Astrocyte of the spinal cord (primary cell): ENCODE measurements at regions not wholly inside any gene's neighbourhood (a gene's known extent, or its start where the extent isn't known, plus 50 kb on each side); places are given as distances from the start of the nearest gene placed in this dataset.

Experiments
- DNase-seq: peaks from one replicate; pipeline ENCODE4 v3.0.0; 2011; ENCODE audit warnings: low read depth, low spot score
- H3K4me3 ChIP-seq: 2 replicates; pipeline ENCODE4 v1.5.1; 2011; ENCODE audit warnings: low read depth, mild to moderate bottlenecking, low read length, moderate library complexity
- CTCF ChIP-seq: IDR thresholded peaks from 2 replicates; pipeline ENCODE4 v1.5.1; 2012; ENCODE audit warnings: low read depth, mild to moderate bottlenecking, low read length, inconsistent platforms
- in situ Hi-C: cut with HindIII; loops from 2 replicates; pipeline ENCODE4 v1.10.0; 2017; ENCODE audit warnings: low sequenced_read_pairs

GRCh38 chr11:134751766-134752165 lies 339.7 kb upstream of the B3GAT1 start:
- no peak for DNase-seq
- no peak for TF ChIP-seq CTCF
- no peak overlapping the region for H3K4me3 ChIP-seq
- in situ Hi-C loops = no loop called here

- TF ChIP-seq CTCF = no peak
- in situ Hi-C loops = no loop called here
- DNase-seq = no peak
- no peak overlapping the region for H3K4me3 ChIP-seq
These were observed 339.1 kb upstream of the B3GAT1 start for GRCh38 chr11:134751031-134751585.

GRCh38 chr11:134750619-134751018 lies 338.6 kb upstream of the B3GAT1 start:
- in situ Hi-C loops = no loop called here
- TF ChIP-seq CTCF = no peak
- H3K4me3 ChIP-seq = no peak overlapping the region
- no peak for DNase-seq

- no peak for DNase-seq
- no peak overlapping the region for H3K4me3 ChIP-seq
- in situ Hi-C loops = no loop called here
- TF ChIP-seq CTCF = no peak
These were observed 337.2 kb upstream of the B3GAT1 start for GRCh38 chr11:134749040-134749839.

GRCh38 chr11:134746609-134747008 lies 334.6 kb upstream of the B3GAT1 start:
- TF ChIP-seq CTCF = no peak
- in situ Hi-C loops = no loop called here

GRCh38 chr11:134745456-134745855 lies 333.4 kb upstream of the B3GAT1 start:
- TF ChIP-seq CTCF = no peak
- in situ Hi-C loops = no loop called here
- no peak overlapping the region for H3K4me3 ChIP-seq
- DNase-seq = no peak

More at GRCh38 chr11:134746609-134747008, 334.6 kb upstream of the B3GAT1 start:
- DNase-seq = no peak
- H3K4me3 ChIP-seq = no peak overlapping the region
